HepG2 (cell line): ENCODE measurements at regions not wholly inside any gene's neighbourhood (a gene's known extent, or its start where the extent isn't known, plus 50 kb on each side); places are given as distances from the start of the nearest gene placed in this dataset.

Source experiments
- ATAC-seq: fragments of 200-7000 bp; cut with Tn5 transposase; 3 replicates; pipeline ENCODE4 v1.9.1; 2020; ENCODE audit warnings: mild to moderate bottlenecking, moderate library complexity
- BruUV-seq: library from RNA; stranded (reverse); fragments of 400-500 nt; replicated peaks from 2 replicates; lab custom pipeline; 2021; lab: Mats Ljungman, UMichigan
- CTCF ChIA-PET: fragments of 300-600 bp; formaldehyde crosslinking; extraction: SDS; loops from one replicate; lab custom pipeline; 2021; ENCODE audit warnings: low total read pairs, inconsistent platforms, low intra/inter-chr PET ratio; lab: Yijun Ruan, JAX
- POLR2A ChIA-PET: fragments of 350-600 bp; sonication (Branson Sonifier 250); formaldehyde crosslinking; loops from one replicate; lab custom pipeline; 2020; ENCODE audit warnings: antibody characterized with exemption, inconsistent platforms; lab: Yijun Ruan, JAX
- DNase-seq: peaks from one replicate; pipeline ENCODE4 v3.0.0-alpha.2; 2015; ENCODE audit warnings: low spot score
- FAIRE-seq: peaks from 3 replicates; lab custom pipeline; 2011; peaks lifted over from hg19 to GRCh38; lab: Jason Lieb, UNC
- H2AFZ ChIP-seq: one replicate; pipeline ENCODE4 v1.6.1; 2011; ENCODE audit warnings: low read length, inconsistent platforms
- H3K27ac ChIP-seq: fragments of 300-600 bp; 3 replicates; pipeline ENCODE4 v1.8.0; 2011; ENCODE audit warnings: mixed run types, mild to moderate bottlenecking, mixed read lengths, low read length, inconsistent platforms; ENCODE audit not compliant: insufficient read depth; ENCODE audit errors: extremely low read length
- H3K27me3 ChIP-seq, 2 experiments: fragments of 200-600 bp in 1 of 2; 2 replicates in 1 of 2; 3 replicates in 1 of 2; pipeline versions ENCODE4 v1.6.0 to v1.8.0; 2011; ENCODE audit warnings: low read length in 2 of 2, mild to moderate bottlenecking in 2 of 2, moderate library complexity in 2 of 2, inconsistent platforms in 1 of 2; ENCODE audit not compliant: insufficient read depth in 2 of 2, control insufficient read depth in 1 of 2
- H3K36me3 ChIP-seq, 2 experiments: fragments of 200-600 bp in 1 of 2; replicated peaks in 1 of 2; 2 replicates in 1 of 2; 3 replicates in 1 of 2; pipeline versions ENCODE4 v1.5.1 to v1.8.0; 2011; ENCODE audit warnings: low read length in 2 of 2, inconsistent platforms in 1 of 2; ENCODE audit not compliant: insufficient read depth in 2 of 2, control insufficient read depth in 1 of 2
- H3K4me1 ChIP-seq: 2 replicates; pipeline ENCODE4 v1.5.1; 2012; ENCODE audit warnings: low read length, inconsistent platforms; ENCODE audit not compliant: insufficient read depth
- H3K4me2 ChIP-seq: 2 replicates; pipeline ENCODE4 v1.6.0; 2011; ENCODE audit warnings: low read depth, low read length, inconsistent platforms
- H3K4me3 ChIP-seq, 3 experiments: fragments of 200-600 bp in 1 of 3; sonication (generic), shearing (Covaris generic) in 1 of 3; replicated peaks in 1 of 3; 2 replicates each; pipeline ENCODE4 v1.5.1; 2011 to 2016; ENCODE audit warnings: low read length in 3 of 3, inconsistent platforms in 2 of 3, low read depth in 2 of 3, mild to moderate bottlenecking in 2 of 3, control low read depth in 1 of 3, mixed read lengths in 1 of 3; ENCODE audit not compliant: insufficient read depth in 1 of 3
- H3K79me2 ChIP-seq: one replicate; pipeline ENCODE4 v1.6.1; 2011; ENCODE audit warnings: low read length, inconsistent platforms; ENCODE audit not compliant: insufficient read depth
- H3K9ac ChIP-seq: 2 replicates; pipeline ENCODE4 v1.6.0; 2011; ENCODE audit warnings: mild to moderate bottlenecking, low read depth, low read length, inconsistent platforms; ENCODE audit not compliant: insufficient read depth
- H3K9me3 ChIP-seq: 2 replicates; pipeline ENCODE4 v1.5.1; 2012; ENCODE audit warnings: mild to moderate bottlenecking, low read length
- H4K20me1 ChIP-seq: 2 replicates; pipeline ENCODE4 v1.6.0; 2011; ENCODE audit warnings: inconsistent platforms, mild to moderate bottlenecking, low read length, moderate library complexity; ENCODE audit not compliant: insufficient read depth
- KLF13 ChIP-seq: sonication (generic); formaldehyde crosslinking; IDR thresholded peaks from 2 replicates; pipeline ENCODE4 v1.4.0; 2020; ENCODE audit warnings: mild to moderate bottlenecking, missing genetic modification reagents
- PRDM4 ChIP-seq: sonication (generic); formaldehyde crosslinking; IDR thresholded peaks from 2 replicates; pipeline ENCODE4 v1.9.0; 2021; ENCODE audit warnings: missing genetic modification reagents, borderline replicate concordance
- REST ChIP-seq, 2 experiments: IDR thresholded peaks; 2 replicates each; pipeline ENCODE4 v1.6.1; 2011 to 2012; ENCODE audit warnings: low read length in 2 of 2, borderline replicate concordance in 1 of 2, low read depth in 1 of 2, mild to moderate bottlenecking in 1 of 2, moderate library complexity in 1 of 2
- SRSF1 ChIP-seq: fragments of 200-400 bp; formaldehyde crosslinking; optimal IDR thresholded peaks from 2 replicates; pipeline ENCODE3; 2017; ENCODE audit warnings: mild to moderate bottlenecking, low read depth, low read length, moderate library complexity
- THAP7 ChIP-seq: sonication (generic); formaldehyde crosslinking; IDR thresholded peaks from 2 replicates; pipeline ENCODE4 v1.8.1; 2023; ENCODE audit warnings: mild to moderate bottlenecking, missing genetic modification reagents
- ZBTB21 ChIP-seq: sonication (generic); formaldehyde crosslinking; IDR thresholded peaks from 2 replicates; pipeline ENCODE4 v1.4.0; 2020; ENCODE audit warnings: missing genetic modification reagents
- ZNF282 ChIP-seq: fragments of 450-650 bp; IDR thresholded peaks from 2 replicates; pipeline ENCODE4 v1.6.1; 2018; ENCODE audit not compliant: partially characterized antibody
- ZNF570 ChIP-seq: sonication (generic); formaldehyde crosslinking; IDR thresholded peaks from 2 replicates; pipeline ENCODE4 v1.4.0; 2020; ENCODE audit warnings: mild to moderate bottlenecking, missing genetic modification reagents, borderline replicate concordance
- WGBS: methylation state at CpG from one replicate; pipeline ENCODE4 v1.1.6; 2017; ENCODE audit warnings: low lambda C conversion rate; 5-methylcytosine and 5-hydroxymethylcytosine counted together
- in situ Hi-C: cut with HindIII; loops from 2 replicates; pipeline ENCODE4 v1.10.0; 2017; ENCODE audit warnings: low pct_unique_long_range_greater_than_20kb; ENCODE audit not compliant: extremely low pct_ligation_motif_present
- intact Hi-C: fragments of 100-400 bp; cut with micrococcal nuclease; formaldehyde crosslinking; loops from one replicate; pipeline ENCODE4 v1.10.0; 2022; ENCODE audit not compliant: unreplicated experiment

GRCh38 chr11:31936312-31936711 is 125.2 kb upstream of the PAX6 start (continued):
- TF ChIP-seq PRDM4 (CRISPR knock-in tag) (no peak), ZNF282 (no peak), THAP7 (CRISPR knock-in tag) (no peak), ZNF570 (CRISPR knock-in tag) (no peak), SRSF1 (no peak), ZBTB21 (CRISPR knock-in tag) (no peak)

GRCh38 chr11:31932879-31933278 is 121.8 kb upstream of the PAX6 start:
- ATAC-seq (no peak), DNase-seq (no peak)

More at GRCh38 chr11:31932879-31933278, 121.8 kb upstream of the PAX6 start:
- no peak overlapping the region for H3K27ac ChIP-seq
- no peak overlapping the region for H3K9ac ChIP-seq
- no peak overlapping the region for H3K4me2 ChIP-seq
- in situ Hi-C loops, result no loop called here
- no peak overlapping the region for H2AFZ ChIP-seq
- H3K4me1 ChIP-seq, result no peaks in the 10 kb centered on the region
- no peak overlapping the region for H3K4me3 ChIP-seq
- CTCF ChIA-PET, result no interaction called here
- no peaks in the 10 kb centered on the region for H3K9me3 ChIP-seq
- POLR2A ChIA-PET, result no interaction called here
- no peak for FAIRE-seq
- BruUV-seq, result no TSS peak
- TF ChIP-seq KLF13 (CRISPR knock-in tag) (no peak), REST (IDR thresholded peaks at IDR 0.05; ENCODE audit: borderline replicate concordance in 1 of 2, low read depth in 1 of 2, low read length in 2 of 2) (no peak)
- no peaks in the 10 kb centered on the region for H3K36me3 ChIP-seq
- intact Hi-C loops, result no loop called here
- H3K79me2 ChIP-seq, result no peaks in the 10 kb centered on the region
- WGBS, result 6% methylated on average over 8 of the region's 9 CpGs
- H4K20me1 ChIP-seq, result no peaks in the 10 kb centered on the region
- peaks cover 0 to 2% of the 10 kb centered on the region in 2 experiments; a peak in 2 of 5 replicates for H3K27me3 ChIP-seq
